NCI-H2171 (cell line): ENCODE measurements at regions not wholly inside any gene's neighbourhood (a gene's known extent, or its start where the extent isn't known, plus 50 kb on each side); places are given as distances from the start of the nearest gene placed in this dataset.
"Not testable (repeated sequence)": the region's sequence is repeated elsewhere in the genome, so short reads cannot be mapped to it uniquely, and the experiment has no call there.

Source experiments
- DNase-seq: peaks from one replicate; lab custom pipeline; 2025; lab: John Stamatoyannopoulos, UW

- DNase-seq = no peak
Observed at GRCh38 chr6:153984811-153985210, 54.2 kb upstream of the OPRM1 start.

GRCh38 chr6:153980171-153980570, 58.9 kb upstream of the OPRM1 start:
- no peak for DNase-seq

GRCh38 chr6:153978911-153979548, 60.0 kb upstream of the OPRM1 start:
- not testable (repeated sequence) for DNase-seq

GRCh38 chr6:153976921-153977693, 61.9 kb upstream of the OPRM1 start:
- DNase-seq = no peak

DNA sequence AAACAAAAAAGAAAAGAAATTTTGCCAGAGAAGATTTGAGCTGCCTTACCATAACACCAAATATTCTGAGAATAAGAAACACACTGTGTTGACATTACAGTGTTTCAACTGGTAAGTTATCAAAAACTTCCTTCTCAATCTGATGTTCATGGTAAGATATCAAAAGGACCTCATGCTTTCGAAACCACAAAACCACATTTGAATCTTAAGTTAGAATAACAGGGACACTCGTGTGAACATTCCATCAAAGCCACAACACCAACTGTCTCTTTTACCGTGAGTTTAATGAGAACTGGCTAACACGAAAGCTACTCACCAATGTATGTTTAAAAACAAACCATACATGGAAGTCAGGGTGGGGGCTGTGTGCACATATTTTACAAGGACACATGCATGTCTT, 73.0 kb upstream of the OPRM1 start:
- no peak for DNase-seq

DNA sequence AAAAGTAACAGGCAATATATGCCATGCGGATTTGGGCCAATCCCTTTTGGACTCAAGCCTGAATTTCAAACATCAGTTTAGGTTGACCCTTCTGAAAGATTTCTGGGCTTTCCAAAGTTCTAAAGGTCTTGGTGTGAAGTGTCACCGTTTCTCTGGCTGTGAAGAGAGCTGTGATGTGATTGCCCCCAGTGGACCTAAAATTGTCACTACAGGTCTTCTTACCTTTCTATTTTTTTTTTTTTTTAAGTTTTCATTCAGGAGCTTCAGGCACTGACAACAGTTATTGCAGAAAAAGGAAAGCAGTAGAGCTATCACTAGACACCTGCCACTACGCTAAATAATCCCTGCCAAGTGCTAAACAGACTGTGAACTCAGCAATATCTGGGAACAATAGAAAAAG, 75.7 kb upstream of the OPRM1 start:
- no peak for DNase-seq

GRCh38 chr6:153962555-153962954, 76.5 kb upstream of the OPRM1 start:
- no peak for DNase-seq

- DNase-seq = no peak
Observed at GRCh38 chr6:153960741-153961140, 78.3 kb upstream of the OPRM1 start.

DNA sequence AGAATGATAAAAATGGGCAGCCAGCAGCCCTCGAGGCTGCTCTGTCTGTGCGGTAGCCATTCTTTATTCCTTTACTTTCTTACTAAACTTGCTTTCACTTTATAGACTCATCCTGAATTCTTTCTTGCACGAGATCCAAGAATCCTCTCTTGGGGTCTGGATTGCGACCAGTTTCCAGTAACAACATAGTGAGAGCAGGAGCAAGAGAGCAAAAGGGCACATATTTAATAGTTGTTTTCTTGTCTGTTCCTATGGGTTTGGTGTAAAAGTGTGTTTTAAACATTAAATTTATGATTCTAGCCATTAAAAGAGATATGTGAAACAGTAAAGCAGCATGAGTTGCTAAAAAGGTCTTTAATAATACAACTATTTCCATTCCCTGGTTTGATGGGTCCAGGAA, 78.8 kb upstream of the OPRM1 start:
- no peak for DNase-seq

DNA sequence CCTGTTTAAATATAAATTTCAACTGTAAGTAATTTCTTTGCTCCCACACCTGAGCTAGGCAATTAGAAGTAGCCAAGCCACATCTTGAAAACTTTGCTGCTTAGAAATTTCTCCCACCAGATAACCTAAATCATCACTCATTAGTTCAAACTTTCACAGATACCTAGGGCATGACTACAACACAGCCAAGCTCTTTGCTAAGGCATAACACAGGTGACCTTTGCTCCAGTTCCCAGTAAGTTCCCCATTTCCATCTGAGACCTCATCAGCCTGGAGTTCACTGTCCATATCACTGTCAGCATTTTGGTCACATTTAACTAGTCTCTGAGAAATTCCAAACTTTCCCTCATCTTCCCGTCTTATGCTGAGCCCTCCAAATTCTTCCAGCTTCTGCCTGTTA, 79.8 kb upstream of the OPRM1 start:
- no peak for DNase-seq

- no peak for DNase-seq
Observed at GRCh38 chr6:153958860-153959259, 80.2 kb upstream of the OPRM1 start.

DNA sequence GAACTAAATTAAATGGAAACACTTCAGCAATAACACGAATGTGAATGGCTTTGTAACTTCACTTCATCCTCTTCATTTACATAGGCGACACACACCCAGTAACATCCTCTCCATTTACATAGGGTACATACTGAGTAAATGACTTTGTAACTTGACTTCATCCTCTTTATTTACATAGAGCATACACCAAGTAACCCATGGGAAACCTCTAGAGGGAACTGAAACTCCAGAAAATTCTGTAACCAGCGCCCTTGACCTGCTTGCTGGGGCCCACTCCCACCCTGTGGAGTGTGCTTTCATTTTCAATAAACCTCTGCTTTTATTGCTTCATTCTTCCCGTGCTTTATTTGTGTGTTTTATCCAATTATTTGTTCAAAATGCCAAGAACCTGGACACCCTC, 81.6 kb upstream of the OPRM1 start:
- DNase-seq = no peak

DNA sequence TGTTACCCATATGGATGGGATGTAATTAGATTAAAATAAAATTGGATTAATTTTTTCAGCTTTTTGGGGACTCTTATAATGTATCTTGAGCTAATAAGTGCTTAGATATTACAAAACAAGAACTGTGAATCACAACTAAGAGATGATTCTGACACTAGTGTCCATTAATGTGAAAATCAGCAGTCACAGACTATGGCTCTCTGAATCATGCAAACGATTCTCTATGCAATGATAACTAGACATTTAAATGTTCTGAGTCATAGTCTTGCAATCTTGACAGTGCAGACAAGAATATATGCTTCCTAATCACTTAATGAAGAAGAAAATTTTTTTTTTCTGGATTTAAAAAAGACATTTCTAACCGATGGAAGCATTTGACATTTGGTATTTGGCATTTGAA, 82.2 kb upstream of the OPRM1 start:
- no peak for DNase-seq

GRCh38 chr6:153949616-153950015, 89.4 kb upstream of the OPRM1 start:
- DNase-seq = no peak

DNA sequence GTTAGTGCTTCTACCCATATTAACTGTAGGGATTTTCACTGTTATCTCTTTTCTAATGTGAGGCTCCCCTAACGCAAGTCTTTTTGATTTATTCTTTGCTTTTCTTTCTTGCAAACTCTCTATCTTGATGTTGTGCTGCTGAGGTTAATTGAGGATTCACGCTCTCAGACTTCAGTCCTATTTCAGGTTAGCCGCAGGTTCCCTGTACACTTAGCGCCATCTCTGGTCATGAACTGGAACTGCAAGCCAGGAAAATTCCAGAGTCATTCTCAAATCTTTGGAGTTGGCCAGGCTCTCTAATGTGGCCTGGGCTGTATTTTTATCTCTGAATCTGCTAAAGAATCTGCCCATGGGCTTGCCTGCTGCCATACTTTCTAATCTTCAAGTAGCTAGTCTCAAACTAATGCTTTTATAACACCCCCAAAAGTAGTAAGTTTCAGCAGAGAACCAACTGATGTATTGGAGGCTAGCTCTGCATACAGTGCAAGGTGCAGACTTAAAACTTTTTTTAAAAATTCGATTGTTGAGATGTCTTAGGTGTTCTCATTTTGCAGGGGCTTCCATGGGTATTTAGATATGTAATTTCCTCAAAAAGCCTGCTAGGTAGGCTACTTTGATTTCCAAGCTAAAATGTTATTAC, 91.1 kb upstream of the OPRM1 start:
- DNase-seq = no peak

GRCh38 chr6:153944201-153944600, 94.8 kb upstream of the OPRM1 start:
- no peak for DNase-seq

- DNase-seq = no peak
Observed at GRCh38 chr6:153942361-153942760, 96.7 kb upstream of the OPRM1 start.

- DNase-seq = no peak
Observed at GRCh38 chr6:153941768-153942167, 97.3 kb upstream of the OPRM1 start.

DNA sequence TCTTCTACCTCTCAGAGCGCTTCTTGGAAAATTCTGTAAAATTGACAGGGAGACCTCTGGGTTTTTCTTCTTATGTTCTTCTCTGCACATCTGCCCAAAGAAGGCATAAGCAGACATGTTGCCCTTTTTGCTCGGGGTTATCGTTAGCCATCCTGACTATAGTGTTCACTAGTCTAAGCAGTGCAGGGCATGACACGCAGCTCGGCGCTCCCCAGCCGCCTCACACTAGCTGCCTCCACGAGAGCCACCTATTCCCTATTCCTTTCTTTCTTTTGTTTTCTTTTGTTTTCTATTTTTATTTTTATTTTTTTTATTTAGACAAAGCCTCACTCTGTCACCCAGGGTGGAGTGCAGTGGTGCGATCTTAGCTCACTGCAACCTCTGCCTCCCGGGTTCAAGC, 100.2 kb upstream of the OPRM1 start:
- DNase-seq = no peak

- DNase-seq = no peak
Observed at GRCh38 chr6:153931431-153931830, 107.6 kb upstream of the OPRM1 start.

DNA sequence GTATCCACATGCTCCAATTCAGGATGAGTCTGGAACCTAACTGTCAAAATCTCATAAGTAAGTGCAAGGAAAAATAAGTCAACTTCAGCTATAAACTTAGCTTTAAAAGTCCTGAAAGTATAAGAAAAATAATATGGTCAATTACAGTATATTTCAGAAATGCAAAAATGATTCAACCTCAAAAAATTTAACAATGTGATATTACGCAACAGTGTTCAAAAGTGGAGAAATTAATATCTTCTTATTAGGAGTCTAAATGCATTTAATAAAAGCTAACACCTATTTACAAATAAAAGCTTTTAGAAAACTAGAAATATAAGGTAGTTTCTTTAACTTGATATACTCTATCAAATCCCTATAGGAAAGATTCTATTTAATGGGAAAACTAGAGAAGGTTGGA, 111.2 kb upstream of the OPRM1 start:
- no peak for DNase-seq

DNA sequence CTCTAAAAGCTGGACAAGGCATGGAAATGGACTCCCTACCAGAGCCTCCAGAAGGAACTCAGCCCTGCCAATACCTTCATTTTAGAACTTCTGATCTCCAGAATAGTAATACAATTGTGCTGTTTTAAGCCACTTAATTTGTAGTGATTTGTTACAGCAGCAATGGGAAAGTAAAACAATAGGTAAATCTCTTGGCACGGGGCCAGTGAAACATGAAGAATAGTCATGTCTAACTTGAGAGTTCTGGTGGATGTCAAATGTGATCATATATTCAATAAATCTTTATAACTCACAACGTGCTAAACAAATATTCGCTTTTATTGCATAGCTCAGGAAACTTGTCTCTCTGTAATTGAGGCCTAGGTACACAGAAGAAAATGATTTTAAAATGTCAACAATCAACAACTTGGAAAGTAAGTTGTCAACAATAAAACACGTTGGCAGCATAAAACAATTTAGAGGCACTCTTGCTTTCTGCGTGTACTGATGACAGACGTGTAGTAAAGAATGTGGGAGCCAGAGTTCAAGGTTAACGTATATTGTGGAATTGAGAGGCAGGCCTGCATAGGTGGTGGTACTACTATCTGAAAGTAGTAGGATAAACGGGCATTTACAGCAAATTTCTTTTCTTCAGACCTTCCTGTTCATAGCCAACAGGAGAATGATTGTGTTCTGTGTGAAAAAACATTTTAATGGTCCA, 140.5 kb upstream of the OPRM1 start:
- no peak for DNase-seq

- DNase-seq = no peak
Observed at GRCh38 chr6:153882411-153882810, 156.6 kb upstream of the OPRM1 start.
